Lower leg skin (tissue), 3 donors: ENCODE measurements at regions not wholly inside any gene's neighbourhood (a gene's known extent, or its start where the extent isn't known, plus 50 kb on each side); places are given as distances from the start of the nearest gene placed in this dataset.

ENCODE experiments used
- POLR2A ChIP-seq, 2 donors: fragments of 450-650 bp; IDR thresholded peaks; one replicate each; pipeline ENCODE4 v1.6.1; 2016 to 2017; ENCODE audit warnings: antibody characterized with exemption in 2 of 2, mild to moderate bottlenecking in 1 of 2, moderate library complexity in 1 of 2
- TF ChIP-seq, protein P1 (sequence below), 3 donors: fragments of 450-650 bp; IDR thresholded peaks; one replicate each; pipeline ENCODE4 v1.5.1; 2016; ENCODE audit warnings: antibody characterized with exemption in 3 of 3, mild to moderate bottlenecking in 3 of 3, moderate library complexity in 2 of 3

DNA sequence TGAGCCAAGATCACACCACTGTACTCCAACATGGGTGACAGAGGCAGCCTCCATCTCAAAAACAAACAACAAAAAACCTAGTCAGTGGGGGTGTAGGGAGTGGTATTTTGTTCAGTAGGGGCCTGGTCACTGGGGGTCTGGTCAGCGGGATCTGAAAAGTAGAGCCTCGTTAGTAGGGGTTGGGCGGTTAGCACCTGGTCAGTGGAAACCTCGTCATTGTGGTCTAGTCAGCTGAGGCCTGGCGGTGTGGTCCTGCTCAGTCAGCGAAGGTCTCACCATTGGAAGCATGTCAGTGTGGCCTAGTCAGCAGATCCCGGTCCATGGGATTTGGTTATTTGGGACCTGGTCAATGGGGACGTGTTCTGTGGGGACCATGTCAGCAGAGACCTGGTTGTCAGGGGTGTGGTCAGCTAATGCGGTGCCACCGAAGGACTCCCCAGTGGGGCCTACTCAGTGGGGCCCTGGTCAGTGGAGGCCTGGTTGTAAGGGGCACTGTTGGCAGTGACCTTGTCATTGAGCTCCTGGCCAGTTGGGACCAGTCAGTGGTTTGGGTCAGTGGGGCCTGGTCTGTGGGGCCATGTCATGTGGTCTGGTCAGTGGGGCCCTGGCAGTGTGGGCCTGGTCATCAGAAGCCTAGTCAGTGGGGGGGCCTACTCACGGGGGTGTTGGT lies 63.0 kb upstream of the TPM4 start:
- no peak for TF ChIP-seq POLR2A (IDR thresholded peaks at IDR 0.05)
- TF ChIP-seq, protein P1, sequence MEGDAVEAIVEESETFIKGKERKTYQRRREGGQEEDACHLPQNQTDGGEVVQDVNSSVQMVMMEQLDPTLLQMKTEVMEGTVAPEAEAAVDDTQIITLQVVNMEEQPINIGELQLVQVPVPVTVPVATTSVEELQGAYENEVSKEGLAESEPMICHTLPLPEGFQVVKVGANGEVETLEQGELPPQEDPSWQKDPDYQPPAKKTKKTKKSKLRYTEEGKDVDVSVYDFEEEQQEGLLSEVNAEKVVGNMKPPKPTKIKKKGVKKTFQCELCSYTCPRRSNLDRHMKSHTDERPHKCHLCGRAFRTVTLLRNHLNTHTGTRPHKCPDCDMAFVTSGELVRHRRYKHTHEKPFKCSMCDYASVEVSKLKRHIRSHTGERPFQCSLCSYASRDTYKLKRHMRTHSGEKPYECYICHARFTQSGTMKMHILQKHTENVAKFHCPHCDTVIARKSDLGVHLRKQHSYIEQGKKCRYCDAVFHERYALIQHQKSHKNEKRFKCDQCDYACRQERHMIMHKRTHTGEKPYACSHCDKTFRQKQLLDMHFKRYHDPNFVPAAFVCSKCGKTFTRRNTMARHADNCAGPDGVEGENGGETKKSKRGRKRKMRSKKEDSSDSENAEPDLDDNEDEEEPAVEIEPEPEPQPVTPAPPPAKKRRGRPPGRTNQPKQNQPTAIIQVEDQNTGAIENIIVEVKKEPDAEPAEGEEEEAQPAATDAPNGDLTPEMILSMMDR (IDR thresholded peaks at IDR 0.05): no peak
